ENCODE measurements at regions not wholly inside any gene's neighbourhood (a gene's known extent, or its start where the extent isn't known, plus 50 kb on each side); places are given as distances from the start of the nearest gene placed in this dataset.

GRCh38 chr15:95176794-95177577, 945.6 kb downstream of the MCTP2 start:
- H3K9ac ChIP-seq (ENCODE audit: control insufficient read depth, extremely low read depth, insufficient read depth, low read length), result no peak overlapping the region
- FAIRE-seq, result no peak

GRCh38 chr15:95180530-95180929, 949.2 kb downstream of the MCTP2 start:
- Histone ChIP-seq H3K27me3 (ENCODE audit: control insufficient read depth, extremely low read depth, insufficient read depth, low read length) (no peaks in the 10 kb centered on the region), H3K4me1 (ENCODE audit: control insufficient read depth, extremely low read depth, insufficient read depth, low read length) (no peaks in the 10 kb centered on the region), H3K9ac (ENCODE audit: control insufficient read depth, extremely low read depth, insufficient read depth, low read length) (no peak overlapping the region), H3K9me1 (ENCODE audit: control insufficient read depth, extremely low read depth, insufficient read depth, low read length) (no peaks in the 10 kb centered on the region), H3K9me3 (ENCODE audit: control insufficient read depth, low read depth, low read length) (no peaks in the 10 kb centered on the region), H3K79me2 (ENCODE audit: control insufficient read depth, insufficient read depth, low read length) (no peaks in the 10 kb centered on the region), H3K27ac (ENCODE audit: control insufficient read depth, insufficient read depth, low read length) (no peak overlapping the region), H3K36me3 (ENCODE audit: control insufficient read depth in 2 of 2, extremely low read depth in 1 of 2, insufficient read depth in 2 of 2, low read length in 2 of 2) (no peaks in the 10 kb centered on the region), H4K20me1 (ENCODE audit: control insufficient read depth, extremely low read depth, insufficient read depth, low read length) (no peaks in the 10 kb centered on the region), H3K4me2 (ENCODE audit: control insufficient read depth, extremely low read depth, insufficient read depth, low read depth, low read length) (no peak overlapping the region), H3K4me3 (ENCODE audit: control insufficient read depth in 2 of 3, extremely low read depth in 1 of 3, insufficient read depth in 2 of 3, low read depth in 1 of 3, low read length in 3 of 3) (no peak overlapping the region), H2AFZ (ENCODE audit: control insufficient read depth, low read length) (no peak overlapping the region)
- TF ChIP-seq EZH2 (IDR thresholded peaks at IDR 0.05; ENCODE audit: low read length) (no peak), CTCF (optimal IDR thresholded peaks at IDR 0.05 in 1 of 3, IDR thresholded peaks at IDR 0.05 in 1 of 3, conservative IDR thresholded peaks at IDR 0.05 in 1 of 3; ENCODE audit: extremely low read depth in 1 of 3, insufficient read depth in 2 of 3, low read length in 3 of 3) (no peak)
- FAIRE-seq (no peak), DNase-seq (ENCODE audit: low read depth, low spot score) (no peak)
- dilution Hi-C loops (cut with MboI; ENCODE audit: extremely low pct_ligation_motif_present, low sequenced_read_pairs), result no loop called here

More at GRCh38 chr15:95176794-95177577, 945.6 kb downstream of the MCTP2 start:
- no peaks in the 10 kb centered on the region for H4K20me1 ChIP-seq (ENCODE audit: control insufficient read depth, extremely low read depth, insufficient read depth, low read length)
- H3K4me2 ChIP-seq (ENCODE audit: control insufficient read depth, extremely low read depth, insufficient read depth, low read depth, low read length), result no peak overlapping the region
- no peaks in the 10 kb centered on the region for H3K9me3 ChIP-seq (ENCODE audit: control insufficient read depth, low read depth, low read length)
- H3K9me1 ChIP-seq (ENCODE audit: control insufficient read depth, extremely low read depth, insufficient read depth, low read length), result no peaks in the 10 kb centered on the region
- no peaks in the 10 kb centered on the region for H3K79me2 ChIP-seq (ENCODE audit: control insufficient read depth, insufficient read depth, low read length)
- H3K36me3 ChIP-seq (ENCODE audit: control insufficient read depth in 2 of 2, extremely low read depth in 1 of 2, insufficient read depth in 2 of 2, low read length in 2 of 2), result no peaks in the 10 kb centered on the region
- H3K27ac ChIP-seq (ENCODE audit: control insufficient read depth, insufficient read depth, low read length), result no peak overlapping the region
- DNase-seq (ENCODE audit: low read depth, low spot score), result no peak
- no peak for TF ChIP-seq CTCF (optimal IDR thresholded peaks at IDR 0.05 in 1 of 3, IDR thresholded peaks at IDR 0.05 in 1 of 3, conservative IDR thresholded peaks at IDR 0.05 in 1 of 3; ENCODE audit: extremely low read depth in 1 of 3, insufficient read depth in 2 of 3, low read length in 3 of 3)
- TF ChIP-seq EZH2 (IDR thresholded peaks at IDR 0.05; ENCODE audit: low read length), result no peak
- no peak overlapping the region for H3K4me3 ChIP-seq (ENCODE audit: control insufficient read depth in 2 of 3, extremely low read depth in 1 of 3, insufficient read depth in 2 of 3, low read depth in 1 of 3, low read length in 3 of 3)
- H3K4me1 ChIP-seq (ENCODE audit: control insufficient read depth, extremely low read depth, insufficient read depth, low read length), result no peaks in the 10 kb centered on the region
- dilution Hi-C loops (cut with MboI; ENCODE audit: extremely low pct_ligation_motif_present, low sequenced_read_pairs), result no loop called here
- H3K27me3 ChIP-seq (ENCODE audit: control insufficient read depth, extremely low read depth, insufficient read depth, low read length), result no peaks in the 10 kb centered on the region
- H2AFZ ChIP-seq (ENCODE audit: control insufficient read depth, low read length), result no peak overlapping the region

All from keratinocyte (primary cell).